Liver (tissue), 3 donors: ENCODE measurements at regions not wholly inside any gene's neighbourhood (a gene's known extent, or its start where the extent isn't known, plus 50 kb on each side); places are given as distances from the start of the nearest gene placed in this dataset.

Source experiments
- TF ChIP-seq, protein P1 (sequence below): fragments of 150-350 bp; IDR thresholded peaks from 2 replicates; pipeline ENCODE4 v1.5.1; 2017; ENCODE audit warnings: improper control_type of control experiment, low read depth, low read length; ENCODE audit not compliant: missing input control
- TF ChIP-seq, protein P2 (sequence below): IDR thresholded peaks from 2 replicates; pipeline ENCODE4 v1.6.1; 2016; ENCODE audit warnings: antibody characterized with exemption
- donor health status: healthy.
- donor health status: healthy.

DNA sequence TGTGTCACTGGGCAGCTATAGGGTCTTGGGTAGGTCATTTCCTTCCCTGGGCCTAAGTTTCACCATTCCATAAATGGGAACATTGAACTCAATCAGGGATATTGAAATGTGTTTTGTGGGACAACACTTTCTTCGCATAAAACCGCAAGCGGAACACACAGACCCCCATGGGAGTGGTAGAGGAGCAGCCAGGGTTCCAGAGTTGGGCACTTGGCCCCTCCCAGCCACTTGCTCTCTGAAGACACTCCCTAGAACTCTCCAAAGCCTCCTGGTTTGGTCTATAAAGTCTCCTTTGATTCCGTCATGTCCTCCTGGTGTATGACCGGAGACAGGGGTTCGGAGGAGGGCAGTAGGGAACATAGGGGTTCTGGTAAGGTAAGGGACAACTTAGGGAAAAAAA, 271.7 kb downstream of the UACA start:
- TF ChIP-seq, protein P1, sequence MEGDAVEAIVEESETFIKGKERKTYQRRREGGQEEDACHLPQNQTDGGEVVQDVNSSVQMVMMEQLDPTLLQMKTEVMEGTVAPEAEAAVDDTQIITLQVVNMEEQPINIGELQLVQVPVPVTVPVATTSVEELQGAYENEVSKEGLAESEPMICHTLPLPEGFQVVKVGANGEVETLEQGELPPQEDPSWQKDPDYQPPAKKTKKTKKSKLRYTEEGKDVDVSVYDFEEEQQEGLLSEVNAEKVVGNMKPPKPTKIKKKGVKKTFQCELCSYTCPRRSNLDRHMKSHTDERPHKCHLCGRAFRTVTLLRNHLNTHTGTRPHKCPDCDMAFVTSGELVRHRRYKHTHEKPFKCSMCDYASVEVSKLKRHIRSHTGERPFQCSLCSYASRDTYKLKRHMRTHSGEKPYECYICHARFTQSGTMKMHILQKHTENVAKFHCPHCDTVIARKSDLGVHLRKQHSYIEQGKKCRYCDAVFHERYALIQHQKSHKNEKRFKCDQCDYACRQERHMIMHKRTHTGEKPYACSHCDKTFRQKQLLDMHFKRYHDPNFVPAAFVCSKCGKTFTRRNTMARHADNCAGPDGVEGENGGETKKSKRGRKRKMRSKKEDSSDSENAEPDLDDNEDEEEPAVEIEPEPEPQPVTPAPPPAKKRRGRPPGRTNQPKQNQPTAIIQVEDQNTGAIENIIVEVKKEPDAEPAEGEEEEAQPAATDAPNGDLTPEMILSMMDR = no peak
- TF ChIP-seq, protein P2, sequence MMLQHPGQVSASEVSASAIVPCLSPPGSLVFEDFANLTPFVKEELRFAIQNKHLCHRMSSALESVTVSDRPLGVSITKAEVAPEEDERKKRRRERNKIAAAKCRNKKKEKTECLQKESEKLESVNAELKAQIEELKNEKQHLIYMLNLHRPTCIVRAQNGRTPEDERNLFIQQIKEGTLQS = no peak
